ENCODE measurements at regions not wholly inside any gene's neighbourhood (a gene's known extent, or its start where the extent isn't known, plus 50 kb on each side); places are given as distances from the start of the nearest gene placed in this dataset.
A peak's percentile ranks its signal among the peaks of the same experiment; 100 is the strongest.

GRCh38 chr9:25960178-25960577, 281.9 kb upstream of the TUSC1 start:
- TF ChIP-seq GATA2 (IDR thresholded peaks at IDR 0.05; ENCODE audit: low read depth, low read length): no peak
- TF ChIP-seq GATA3 (IDR thresholded peaks at IDR 0.05; ENCODE audit: low read depth, low read length): no peak

DNA sequence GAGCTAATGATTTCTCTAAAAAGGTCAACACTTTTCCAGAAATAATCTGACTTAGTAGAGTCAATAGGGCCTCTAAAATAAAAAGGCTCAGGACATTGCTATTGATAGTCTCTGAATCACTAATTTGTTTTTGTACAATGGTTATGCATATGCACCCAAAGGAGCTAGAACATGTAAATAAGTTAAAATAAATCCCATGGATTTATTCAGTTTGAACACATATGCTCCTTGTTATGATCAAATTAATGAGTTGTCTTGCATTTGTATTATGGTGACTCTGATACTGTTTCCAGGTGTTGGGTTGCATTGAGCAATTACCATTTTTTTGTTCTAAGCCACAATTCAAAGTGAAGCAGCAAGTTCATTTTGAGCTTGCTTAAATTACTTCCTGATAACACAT, 276.0 kb upstream of the TUSC1 start:
- TF ChIP-seq GATA2 (IDR thresholded peaks at IDR 0.05; ENCODE audit: low read depth, low read length) (no peak), GATA3 (IDR thresholded peaks at IDR 0.05; ENCODE audit: low read depth, low read length) (no peak)

DNA sequence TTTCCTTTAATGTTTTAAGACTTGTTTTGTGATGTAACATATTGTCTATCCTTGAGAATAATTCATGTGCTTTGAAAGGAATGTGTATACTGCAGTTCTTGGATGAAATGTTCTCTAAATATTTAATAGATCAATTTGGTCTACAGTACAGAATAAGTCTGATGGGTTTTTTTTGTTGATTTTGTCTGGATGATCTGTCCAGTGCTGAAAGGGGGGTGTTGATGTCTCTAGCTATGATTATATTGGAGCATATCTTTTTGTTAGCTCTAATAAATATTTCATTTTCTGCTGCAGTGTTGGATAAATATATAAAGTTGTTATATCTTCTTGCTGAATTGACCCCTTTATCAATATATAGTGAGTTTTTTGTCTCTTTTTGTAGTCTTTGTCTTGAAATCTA, 269.9 kb upstream of the TUSC1 start:
- TF ChIP-seq GATA2 (IDR thresholded peaks at IDR 0.05; ENCODE audit: low read depth, low read length) (no peak), GATA3 (IDR thresholded peaks at IDR 0.05; ENCODE audit: low read depth, low read length) (no peak)

GRCh38 chr9:25939126-25939525, 260.9 kb upstream of the TUSC1 start:
- TF ChIP-seq GATA3 (IDR thresholded peaks at IDR 0.05; ENCODE audit: low read depth, low read length) (no peak), GATA2 (IDR thresholded peaks at IDR 0.05; ENCODE audit: low read depth, low read length) (no peak)

DNA sequence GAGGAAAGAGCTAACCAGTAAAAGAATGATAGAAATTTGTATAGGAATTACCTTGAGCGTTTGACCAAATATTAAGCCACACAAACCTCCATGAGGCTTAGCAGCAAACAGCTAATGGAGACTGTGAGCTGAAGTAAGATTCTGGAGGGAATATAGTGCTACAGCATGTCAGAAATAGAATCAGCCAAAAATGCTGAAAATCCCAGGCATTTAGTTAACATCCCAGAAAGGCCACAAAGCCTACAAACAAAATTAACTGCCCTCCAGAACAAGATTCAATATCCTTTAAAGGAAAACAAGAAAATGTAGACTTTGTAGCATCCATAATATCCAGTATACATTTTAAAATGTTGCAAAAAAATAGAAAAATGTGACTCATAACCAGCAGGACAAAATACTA, 257.8 kb upstream of the TUSC1 start:
- TF ChIP-seq GATA3 (IDR thresholded peaks at IDR 0.05; ENCODE audit: low read depth, low read length) (no peak), GATA2 (IDR thresholded peaks at IDR 0.05; ENCODE audit: low read depth, low read length) (no peak)

GRCh38 chr9:25935188-25935587, 256.9 kb upstream of the TUSC1 start:
- TF ChIP-seq GATA2 (IDR thresholded peaks at IDR 0.05; ENCODE audit: low read depth, low read length) (no peak), GATA3 (IDR thresholded peaks at IDR 0.05; ENCODE audit: low read depth, low read length) (no peak)

DNA sequence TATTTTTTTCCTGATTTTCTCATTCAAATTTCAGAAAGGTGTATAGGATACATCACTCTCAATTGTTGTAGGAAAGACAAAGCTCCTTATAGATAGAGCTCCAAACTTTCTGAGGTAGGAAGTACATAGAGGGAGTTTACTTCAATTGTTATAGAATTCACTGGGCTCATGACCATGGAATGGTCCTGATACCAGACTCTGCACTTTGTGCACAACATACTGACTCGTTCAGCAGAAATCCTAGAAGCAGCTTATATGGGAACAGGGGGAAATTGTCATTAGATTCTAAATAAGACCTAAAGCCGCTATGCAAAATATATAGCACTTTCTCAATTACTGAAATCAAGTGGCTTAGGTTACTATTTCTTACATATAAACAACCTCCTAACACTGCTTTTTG, 240.5 kb upstream of the TUSC1 start:
- TF ChIP-seq GATA3 (IDR thresholded peaks at IDR 0.05; ENCODE audit: low read depth, low read length): no peak
- no peak for TF ChIP-seq GATA2 (IDR thresholded peaks at IDR 0.05; ENCODE audit: low read depth, low read length)

DNA sequence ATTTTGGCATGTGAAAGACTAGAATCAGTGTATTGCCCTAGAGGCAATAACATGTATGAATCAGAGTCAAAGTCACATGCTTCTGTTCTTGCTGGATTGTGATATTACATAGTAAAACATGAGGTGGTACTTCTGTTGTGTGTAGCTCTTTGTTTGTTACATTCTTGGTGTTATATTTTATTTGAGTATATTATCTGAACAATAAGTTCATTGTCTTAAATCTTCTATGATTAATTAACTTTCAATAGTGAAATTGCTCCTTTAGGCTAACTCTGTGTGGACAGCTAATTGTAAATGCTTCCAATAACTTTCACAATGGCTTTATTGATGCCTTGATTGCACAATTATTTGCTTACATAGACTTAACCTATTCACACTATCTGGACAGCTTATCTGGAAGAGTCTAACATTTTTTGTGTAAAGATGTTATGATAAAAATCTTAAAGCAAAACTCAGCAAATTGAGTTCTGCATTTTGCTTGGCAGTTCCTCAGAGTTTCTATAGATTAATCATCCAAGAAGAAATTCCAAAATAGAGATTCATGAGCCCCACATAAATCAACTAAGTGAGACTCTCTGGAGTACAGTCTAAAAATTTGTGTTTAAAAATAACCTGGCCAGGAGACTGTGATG, 239.6 kb upstream of the TUSC1 start:
- no peak for TF ChIP-seq GATA2 (IDR thresholded peaks at IDR 0.05; ENCODE audit: low read depth, low read length)
- TF ChIP-seq GATA3 (IDR thresholded peaks at IDR 0.05; ENCODE audit: low read depth, low read length): no peak

DNA sequence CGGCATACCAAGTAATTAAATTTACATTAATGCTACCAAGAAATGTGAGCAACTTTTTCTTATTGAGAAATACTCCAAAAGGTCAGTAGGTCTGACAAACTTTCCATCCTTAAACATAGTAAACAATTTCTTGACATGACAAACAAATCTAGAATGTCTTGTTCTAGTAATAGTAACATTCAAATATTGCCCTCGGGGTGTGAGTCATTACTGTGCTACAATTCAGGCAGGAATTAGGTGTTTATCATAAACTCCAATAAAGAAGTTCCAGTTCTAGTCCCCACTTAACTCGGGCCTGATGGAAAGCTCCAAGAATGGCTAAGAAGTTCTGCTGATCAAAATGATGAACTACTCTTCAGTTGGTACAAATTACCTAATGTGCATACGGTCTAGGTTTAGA, 235.6 kb upstream of the TUSC1 start:
- no peak for TF ChIP-seq GATA3 (IDR thresholded peaks at IDR 0.05; ENCODE audit: low read depth, low read length)
- no peak for TF ChIP-seq GATA2 (IDR thresholded peaks at IDR 0.05; ENCODE audit: low read depth, low read length)

DNA sequence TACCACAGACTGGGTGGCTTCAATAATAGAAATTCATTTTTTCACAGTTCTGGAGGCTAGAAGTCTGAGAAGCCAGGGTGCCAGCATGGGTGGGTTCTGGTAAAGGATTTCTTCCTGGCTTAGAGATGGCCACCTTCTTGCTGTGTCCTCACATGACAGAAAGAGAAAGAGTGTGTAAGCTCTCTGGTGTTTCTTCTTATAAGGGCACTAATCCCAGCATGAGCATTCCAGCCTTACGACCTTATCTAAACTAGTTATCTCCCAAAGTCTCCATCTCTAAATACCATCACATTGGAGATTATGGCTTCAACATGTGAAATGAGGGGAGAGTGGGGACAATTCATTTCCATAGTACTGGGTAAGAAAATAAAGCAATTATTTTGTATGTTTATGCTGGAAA, 226.5 kb upstream of the TUSC1 start:
- TF ChIP-seq GATA3 (IDR thresholded peaks at IDR 0.05; ENCODE audit: low read depth, low read length) (no peak), GATA2 (IDR thresholded peaks at IDR 0.05; ENCODE audit: low read depth, low read length) (no peak)

DNA sequence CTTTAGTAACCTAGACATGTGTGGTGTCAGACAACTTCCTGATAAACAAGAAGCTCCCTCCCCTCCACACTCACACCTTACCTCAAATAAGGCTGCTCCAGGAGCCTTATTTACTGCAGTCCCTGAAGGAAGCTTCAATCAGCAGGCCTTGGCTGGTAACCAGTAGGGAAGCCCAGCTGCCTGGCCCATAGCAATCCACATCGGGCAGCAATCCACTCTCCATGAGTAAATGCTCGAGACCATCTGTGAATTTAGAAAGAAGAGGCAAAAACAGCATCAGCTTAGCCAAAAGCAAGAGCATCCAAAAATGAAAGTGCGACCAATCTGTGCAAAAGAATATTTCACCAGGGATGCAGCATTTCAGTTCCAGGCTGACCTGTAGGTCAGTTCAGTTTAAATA, 213.3 kb upstream of the TUSC1 start:
- TF ChIP-seq GATA3 (IDR thresholded peaks at IDR 0.05; ENCODE audit: low read depth, low read length): no peak
- TF ChIP-seq GATA2 (IDR thresholded peaks at IDR 0.05; ENCODE audit: low read depth, low read length): no peak

DNA sequence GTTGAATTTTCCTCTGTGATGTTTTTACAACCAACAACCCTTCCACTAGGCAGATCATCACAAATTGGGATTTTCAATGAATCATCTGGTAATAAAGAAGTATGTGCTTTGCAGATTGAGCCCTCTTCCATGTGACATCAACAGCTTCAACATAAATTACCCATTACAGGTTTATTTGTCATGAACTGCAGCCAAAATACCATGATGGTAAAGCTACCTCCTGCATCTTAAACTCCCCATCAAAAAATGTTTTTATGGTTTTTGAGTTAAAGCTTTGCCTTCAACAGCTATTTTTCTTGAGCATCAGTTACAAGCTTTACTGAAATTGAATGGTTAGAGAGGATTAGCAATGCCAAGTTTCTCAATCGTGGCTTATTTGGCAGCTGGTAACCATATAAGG, 211.4 kb upstream of the TUSC1 start:
- TF ChIP-seq GATA2 (IDR thresholded peaks at IDR 0.05; ENCODE audit: low read depth, low read length): no peak

DNA sequence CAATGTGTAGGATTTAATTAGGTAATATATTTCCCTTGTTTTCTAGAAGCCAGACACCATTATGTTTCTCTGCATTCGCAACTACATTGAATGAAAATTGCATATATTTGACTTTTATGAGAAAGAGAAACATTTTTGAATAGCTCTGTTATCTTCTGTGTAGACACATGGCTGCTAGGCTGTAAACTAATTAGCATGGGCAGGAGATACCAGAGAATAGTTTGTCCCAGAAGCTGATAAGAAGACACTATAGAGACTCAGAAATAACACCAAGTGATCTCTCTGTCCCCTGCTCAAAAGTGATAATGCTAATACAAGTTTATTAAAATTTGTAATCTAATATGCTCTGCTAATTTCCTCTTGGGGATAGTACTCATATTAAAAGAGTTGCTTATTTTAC, 198.0 kb upstream of the TUSC1 start:
- TF ChIP-seq GATA3 (IDR thresholded peaks at IDR 0.05; ENCODE audit: low read depth, low read length): 0 out of 2 replicates have a peak, but pooled peaks have one; percentile 29
- TF ChIP-seq GATA2 (IDR thresholded peaks at IDR 0.05; ENCODE audit: low read depth, low read length): no peak

- no peak for TF ChIP-seq GATA3 (IDR thresholded peaks at IDR 0.05; ENCODE audit: low read depth, low read length)
- TF ChIP-seq GATA2 (IDR thresholded peaks at IDR 0.05; ENCODE audit: low read depth, low read length): no peak
Measured at GRCh38 chr9:25864509-25864908, 186.3 kb upstream of the TUSC1 start.

- TF ChIP-seq GATA3 (IDR thresholded peaks at IDR 0.05; ENCODE audit: low read depth, low read length) (no peak), GATA2 (IDR thresholded peaks at IDR 0.05; ENCODE audit: low read depth, low read length) (no peak)
Measured at GRCh38 chr9:25861421-25861820, 183.2 kb upstream of the TUSC1 start.

DNA sequence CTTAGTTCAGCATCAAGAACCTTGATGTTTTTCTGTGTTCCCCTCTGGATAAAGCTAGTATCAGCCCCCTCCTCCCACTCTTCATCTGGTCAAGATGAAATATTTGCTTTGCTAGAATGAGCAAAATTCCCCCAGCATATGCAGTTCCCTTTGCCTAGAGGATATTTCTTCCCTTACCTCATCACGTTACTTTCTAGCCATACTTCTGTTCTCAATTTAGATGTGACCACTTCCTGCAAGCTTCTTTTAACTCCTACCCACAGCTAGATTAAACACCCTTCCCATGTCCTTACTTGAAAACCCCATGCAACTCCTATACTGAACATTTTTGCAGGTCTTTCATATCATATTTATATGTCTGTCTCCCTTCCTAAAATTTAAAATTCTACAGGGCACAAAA, 178.9 kb upstream of the TUSC1 start:
- no peak for TF ChIP-seq GATA2 (IDR thresholded peaks at IDR 0.05; ENCODE audit: low read depth, low read length)
